GM15510 (cell line): ENCODE measurements at regions not wholly inside any gene's neighbourhood (a gene's known extent, or its start where the extent isn't known, plus 50 kb on each side); places are given as distances from the start of the nearest gene placed in this dataset.

ENCODE experiments used
- POLR2A ChIP-seq: IDR thresholded peaks from 3 replicates; pipeline ENCODE4 v1.6.1; 2011; ENCODE audit warnings: borderline replicate concordance; ENCODE audit not compliant: insufficient read length; ENCODE audit errors: extremely low read depth

GRCh38 chr10:91153508-91153907, 67.0 kb upstream of the PCGF5 start:
- no peak for TF ChIP-seq POLR2A

DNA sequence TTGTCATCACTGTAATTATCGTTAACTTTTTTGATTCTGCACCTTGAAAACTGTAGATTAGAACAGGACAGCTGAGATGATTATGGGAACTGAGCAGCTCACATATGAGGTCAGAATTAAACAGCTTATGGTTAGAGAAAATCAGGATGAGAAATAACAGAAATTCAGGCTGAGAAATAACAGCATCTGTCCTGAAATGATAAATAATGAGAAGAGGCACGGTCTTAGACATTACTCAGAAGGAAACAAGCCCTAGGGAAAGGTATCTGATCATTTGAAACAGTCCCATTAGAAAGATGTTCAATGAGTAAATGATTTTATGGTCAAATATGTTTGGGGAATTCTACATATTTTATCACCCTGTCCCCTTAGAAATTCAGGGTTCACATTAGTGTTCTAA, 65.6 kb upstream of the PCGF5 start:
- no peak for TF ChIP-seq POLR2A

GRCh38 chr10:91156196-91156595, 64.3 kb upstream of the PCGF5 start:
- TF ChIP-seq POLR2A, result no peak

GRCh38 chr10:91159254-91159783, 61.1 kb upstream of the PCGF5 start:
- no peak for TF ChIP-seq POLR2A

DNA sequence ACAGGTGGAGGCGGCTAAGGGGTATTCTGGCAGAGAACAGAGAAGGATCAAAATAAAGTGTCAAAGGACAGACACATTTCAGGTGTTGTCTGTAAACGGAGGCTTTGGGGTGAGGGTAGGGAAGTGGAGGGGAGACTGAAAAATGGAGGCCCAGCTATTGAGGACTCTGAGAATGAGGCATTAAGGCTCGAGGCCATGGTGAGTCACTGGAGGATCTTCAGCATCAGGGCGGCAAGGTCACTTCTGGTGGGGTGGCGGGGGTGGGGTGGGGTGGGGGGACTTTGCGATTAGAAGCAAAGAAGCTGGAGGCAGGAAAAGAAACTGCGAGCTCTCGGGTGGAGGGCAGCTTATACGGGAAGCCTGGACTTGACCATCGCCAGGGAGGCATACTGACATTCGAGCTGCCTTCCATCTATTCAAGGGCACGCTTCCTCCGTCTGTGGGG, 58.4 kb upstream of the PCGF5 start:
- no peak for TF ChIP-seq POLR2A

DNA sequence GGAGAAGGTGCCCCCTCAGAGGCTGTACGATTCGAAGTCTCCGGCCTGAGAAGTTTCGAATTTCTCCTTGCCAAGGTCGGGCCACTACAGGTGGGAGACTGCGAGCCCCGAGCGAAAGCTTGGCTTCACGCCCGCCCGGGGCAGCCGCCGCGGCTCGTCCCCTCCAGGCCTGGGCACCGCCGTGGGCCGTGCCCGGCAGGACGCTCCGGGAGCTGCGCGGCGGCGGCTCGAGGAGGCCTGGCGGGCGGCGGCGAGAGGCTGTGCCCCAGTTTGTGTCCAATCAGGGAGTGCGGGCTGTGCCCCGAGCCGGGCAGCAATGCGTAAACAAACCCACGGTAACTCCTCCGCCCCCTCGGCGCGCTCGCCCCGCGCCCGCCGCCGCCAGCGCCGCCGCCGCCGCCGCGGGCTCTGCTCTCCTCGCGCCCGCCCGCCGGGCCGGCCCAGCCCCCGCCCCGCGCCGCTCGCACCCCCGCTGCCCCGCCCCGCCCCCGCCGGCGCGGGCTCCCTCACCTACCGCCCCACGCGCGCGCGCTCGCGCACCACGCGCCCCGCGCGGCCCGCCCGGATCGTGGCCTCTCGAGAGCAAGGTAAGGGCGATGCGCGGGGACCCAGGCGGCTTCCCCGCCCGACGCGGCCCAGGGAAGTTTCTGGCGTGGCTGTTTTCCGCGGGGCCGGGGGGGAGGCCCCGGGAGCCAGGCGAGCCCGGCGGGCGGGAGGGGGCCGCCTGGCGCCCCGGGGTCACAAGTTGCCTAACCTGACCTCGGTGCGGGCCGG, 57.8 kb upstream of the PCGF5 start:
- TF ChIP-seq POLR2A, result peak; percentile 43

- peak; percentile 54 for TF ChIP-seq POLR2A
These were observed 57.1 kb upstream of the PCGF5 start for GRCh38 chr10:91163269-91163868.

DNA sequence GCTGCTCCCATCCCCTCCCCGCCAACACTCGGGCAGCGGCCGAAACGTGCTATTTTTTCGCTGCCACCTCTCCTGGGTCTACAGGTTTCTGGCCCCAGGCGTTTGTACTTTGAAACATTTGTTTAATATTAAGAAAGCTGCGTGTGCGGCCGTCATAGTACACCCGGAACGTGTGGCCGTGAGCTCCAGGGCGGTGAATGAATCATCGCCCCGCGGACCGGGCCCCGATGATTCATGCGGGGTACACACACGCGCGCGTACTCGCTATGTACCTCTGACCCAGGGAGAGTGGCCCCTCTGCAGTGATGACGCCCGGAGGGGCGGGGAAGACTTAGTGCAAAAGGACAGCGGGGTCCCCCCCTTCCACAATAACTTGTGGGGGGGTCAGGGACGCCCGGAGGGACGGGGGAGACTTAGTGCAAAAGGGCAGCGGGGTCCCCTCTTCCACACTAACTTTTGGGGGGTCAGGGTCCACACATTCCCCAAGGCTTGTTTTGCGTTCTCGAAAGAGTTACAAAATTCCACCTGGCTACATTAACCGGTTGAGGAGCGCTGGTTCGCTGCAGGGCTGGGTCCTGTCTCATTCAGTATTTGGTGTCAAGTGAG, 56.5 kb upstream of the PCGF5 start:
- TF ChIP-seq POLR2A, result no peak

- no peak for TF ChIP-seq POLR2A
These were observed 55.9 kb upstream of the PCGF5 start for GRCh38 chr10:91164520-91165065.

GRCh38 chr10:91167406-91167805, 53.1 kb upstream of the PCGF5 start:
- no peak for TF ChIP-seq POLR2A

DNA sequence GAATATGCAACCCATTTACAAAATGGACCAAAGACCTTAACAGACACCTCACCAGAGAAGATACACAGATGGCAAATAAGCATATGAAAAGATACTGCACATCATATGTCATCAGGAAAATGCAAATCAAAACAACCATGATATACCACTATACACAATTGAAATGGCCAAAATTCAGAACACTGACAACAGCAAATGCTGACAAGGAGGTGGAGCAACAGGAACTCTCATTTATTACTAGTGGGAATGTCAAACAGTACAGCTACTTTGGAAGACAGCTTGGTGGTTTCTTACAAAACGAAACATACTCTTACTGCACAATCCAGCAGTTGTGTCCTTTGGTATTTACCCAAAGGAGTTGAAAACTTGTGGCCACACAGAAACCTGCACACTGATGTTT, 50.0 kb upstream of the PCGF5 start:
- no peak for TF ChIP-seq POLR2A
